ENCODE measurements at regions not wholly inside any gene's neighbourhood (a gene's known extent, or its start where the extent isn't known, plus 50 kb on each side); places are given as distances from the start of the nearest gene placed in this dataset.
"Not testable (repeated sequence)": the region's sequence is repeated elsewhere in the genome, so short reads cannot be mapped to it uniquely, and the experiment has no call there.

- Histone ChIP-seq H3K9ac (ENCODE audit: low read depth, low read length) (no peak overlapping the region), H3K36me3 (ENCODE audit: control insufficient read depth, insufficient read depth, low read length) (no peaks in the 10 kb centered on the region), H3K4me3 (ENCODE audit: low read depth, low read length) (no peak overlapping the region), H3K27ac (ENCODE audit: low read depth, low read length) (no peak overlapping the region), H3K27me3 (ENCODE audit: control insufficient read depth, insufficient read depth, low read length) (no peaks in the 10 kb centered on the region), H3K4me1 (ENCODE audit: control insufficient read depth, insufficient read depth, low read length) (no peaks in the 10 kb centered on the region), H3K9me3 (ENCODE audit: control insufficient read depth, insufficient read depth, low read length) (no peaks in the 10 kb centered on the region)
Measured at GRCh38 chr5:119746984-119747383, 117.6 kb downstream of the FAM170A start.

DNA sequence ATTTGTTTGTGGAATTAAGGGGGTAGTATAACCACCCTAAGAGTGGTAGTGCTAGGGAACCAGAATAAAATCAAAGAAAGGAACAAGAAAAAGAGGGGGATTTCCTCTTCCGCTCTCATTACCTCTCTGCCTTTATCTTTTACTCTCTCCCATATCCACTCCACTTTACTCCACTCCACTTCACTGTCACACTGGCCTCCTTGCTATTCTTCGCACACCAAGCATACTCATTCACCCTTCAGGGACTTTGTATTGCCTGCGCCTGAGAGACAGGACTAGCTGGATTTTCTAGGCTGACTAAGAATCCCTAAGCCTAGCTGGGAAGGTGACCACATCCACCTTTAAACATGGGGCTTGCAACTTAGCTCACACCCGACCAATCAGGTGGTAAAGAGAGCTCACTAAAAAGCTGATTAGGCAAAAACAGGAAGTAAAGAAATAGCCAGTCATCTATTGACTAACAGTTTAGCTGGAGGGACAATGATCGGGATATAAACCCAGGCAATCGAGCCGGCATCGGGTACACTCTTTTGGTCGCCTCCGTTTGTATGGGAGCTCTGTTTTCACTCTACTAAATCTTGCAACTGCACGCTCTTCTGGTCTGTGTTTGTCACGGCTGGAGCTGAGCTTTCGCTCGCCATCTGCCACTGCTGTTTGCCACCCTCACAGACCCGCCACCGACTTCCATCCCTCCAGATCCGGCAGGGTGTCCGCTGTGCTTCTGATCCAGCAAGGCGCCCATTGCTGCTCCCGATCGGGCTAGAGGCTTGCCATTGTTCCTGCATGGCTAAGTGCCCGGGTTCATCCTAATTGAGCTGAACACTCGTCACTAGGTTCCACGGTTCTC lies 121.8 kb downstream of the FAM170A start:
- no peaks in the 10 kb centered on the region for H3K27me3 ChIP-seq (ENCODE audit: control insufficient read depth, insufficient read depth, low read length)
- H3K9ac ChIP-seq (ENCODE audit: low read depth, low read length), result no peak overlapping the region
- H3K36me3 ChIP-seq (ENCODE audit: control insufficient read depth, insufficient read depth, low read length), result no peaks in the 10 kb centered on the region
- H3K27ac ChIP-seq (ENCODE audit: low read depth, low read length), result no peak overlapping the region
- H3K4me3 ChIP-seq (ENCODE audit: low read depth, low read length), result no peak overlapping the region
- H3K4me1 ChIP-seq (ENCODE audit: control insufficient read depth, insufficient read depth, low read length), result peaks cover 6% of the 10 kb centered on the region
- no peaks in the 10 kb centered on the region for H3K9me3 ChIP-seq (ENCODE audit: control insufficient read depth, insufficient read depth, low read length)

DNA sequence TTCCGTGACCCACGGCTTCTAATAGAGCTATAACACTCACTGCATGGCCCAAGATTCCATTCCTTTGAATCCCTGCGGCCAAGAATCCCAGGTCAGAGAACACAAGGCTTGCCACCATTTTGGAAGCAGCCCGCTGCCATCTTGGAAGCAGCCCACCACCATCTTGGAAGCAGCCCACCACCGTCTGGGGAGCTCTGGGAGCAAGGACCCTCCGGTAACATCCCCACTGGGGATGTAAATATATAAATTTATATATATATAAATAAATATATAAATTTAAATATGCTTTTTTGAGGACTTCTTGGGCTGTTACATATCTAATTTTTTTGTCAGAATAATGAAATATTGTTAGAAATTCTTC lies 122.4 kb downstream of the FAM170A start:
- Histone ChIP-seq H3K4me3 (ENCODE audit: low read depth, low read length) (no peak overlapping the region), H3K36me3 (ENCODE audit: control insufficient read depth, insufficient read depth, low read length) (no peaks in the 10 kb centered on the region), H3K27ac (ENCODE audit: low read depth, low read length) (no peak overlapping the region), H3K4me1 (ENCODE audit: control insufficient read depth, insufficient read depth, low read length) (peaks cover 6% of the 10 kb centered on the region), H3K9me3 (ENCODE audit: control insufficient read depth, insufficient read depth, low read length) (no peaks in the 10 kb centered on the region), H3K27me3 (ENCODE audit: control insufficient read depth, insufficient read depth, low read length) (no peaks in the 10 kb centered on the region), H3K9ac (ENCODE audit: low read depth, low read length) (no peak overlapping the region)

DNA sequence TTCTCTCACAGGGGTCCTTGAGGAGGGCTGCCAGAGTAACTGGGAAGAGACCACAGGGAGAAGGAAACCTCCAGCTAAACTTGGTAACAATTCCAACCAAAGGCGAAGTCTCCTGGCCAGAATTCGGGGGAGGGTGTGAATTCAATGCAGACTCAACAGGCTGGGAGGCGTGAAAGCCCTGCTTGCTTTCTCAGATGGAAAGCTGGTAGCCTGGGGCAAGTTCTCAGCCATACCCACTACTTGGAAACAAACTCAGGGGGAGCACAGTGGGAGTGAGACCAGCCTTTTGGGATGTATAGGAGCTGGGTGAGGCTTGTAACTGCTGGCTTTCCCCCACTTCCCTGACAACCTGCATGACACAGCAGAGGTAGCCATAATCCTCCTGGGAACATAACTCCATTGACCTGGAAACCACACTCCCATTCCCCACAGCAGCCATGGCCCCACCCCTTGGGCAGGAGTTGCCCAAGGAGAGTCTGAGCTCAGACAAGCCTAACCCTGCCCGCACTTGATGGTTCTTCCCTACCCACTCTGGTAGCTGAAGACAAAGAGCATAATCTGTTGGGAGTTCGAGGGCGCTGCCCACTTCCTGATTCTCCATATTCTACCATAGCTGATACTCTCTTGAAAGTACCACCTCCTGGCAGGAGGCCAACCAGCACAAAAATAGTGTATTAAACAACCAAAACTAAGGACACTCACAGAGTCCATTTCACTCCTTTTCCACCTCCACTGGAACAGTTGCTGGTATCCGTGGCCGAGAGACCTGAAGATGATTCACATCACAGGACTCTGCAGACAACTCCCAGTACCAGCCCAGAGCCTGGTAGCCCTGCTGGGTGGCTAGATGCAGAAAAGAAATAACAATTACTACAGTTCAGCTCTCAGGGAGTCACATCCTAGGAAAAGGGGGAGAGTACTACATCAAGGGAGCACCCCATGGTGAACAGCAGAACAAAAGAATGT lies 123.8 kb downstream of the FAM170A start:
- Histone ChIP-seq H3K9ac (ENCODE audit: low read depth, low read length) (no peak overlapping the region), H3K4me1 (ENCODE audit: control insufficient read depth, insufficient read depth, low read length) (peaks cover 14% of the 10 kb centered on the region), H3K36me3 (ENCODE audit: control insufficient read depth, insufficient read depth, low read length) (no peaks in the 10 kb centered on the region), H3K27me3 (ENCODE audit: control insufficient read depth, insufficient read depth, low read length) (no peaks in the 10 kb centered on the region), H3K4me3 (ENCODE audit: low read depth, low read length) (no peak overlapping the region), H3K9me3 (ENCODE audit: control insufficient read depth, insufficient read depth, low read length) (no peaks in the 10 kb centered on the region), H3K27ac (ENCODE audit: low read depth, low read length) (peak overlapping the region; percentile 73)

DNA sequence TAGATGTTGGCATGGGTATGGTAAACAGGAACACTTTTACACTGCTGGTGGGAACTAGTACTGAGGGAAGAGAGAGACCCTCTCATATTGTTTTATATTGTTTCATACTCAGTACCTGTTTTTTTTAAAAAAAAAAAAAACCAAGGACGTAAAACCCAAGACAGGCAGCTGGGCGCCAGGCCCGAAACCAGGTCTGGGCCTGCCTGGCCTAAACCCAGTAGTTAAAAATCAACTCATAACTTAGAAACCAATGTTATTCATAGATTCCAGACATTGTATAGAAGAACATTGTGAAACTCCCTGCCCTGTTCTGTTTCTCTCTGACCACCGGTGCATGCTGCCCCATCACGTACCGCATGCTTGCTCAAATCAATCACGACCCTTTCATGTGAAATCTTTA lies 125.5 kb downstream of the FAM170A start:
- not testable (repeated sequence) for H3K27me3 ChIP-seq (ENCODE audit: control insufficient read depth, insufficient read depth, low read length); H3K9ac ChIP-seq (ENCODE audit: low read depth, low read length)
- peaks cover 14% of the 10 kb centered on the region for H3K4me1 ChIP-seq (ENCODE audit: control insufficient read depth, insufficient read depth, low read length)

GRCh38 chr5:119757276-119757675 lies 127.9 kb downstream of the FAM170A start:
- H3K9ac ChIP-seq (ENCODE audit: low read depth, low read length), result no peak overlapping the region
- H3K27ac ChIP-seq (ENCODE audit: low read depth, low read length), result no peak overlapping the region
- H3K27me3 ChIP-seq (ENCODE audit: control insufficient read depth, insufficient read depth, low read length), result no peaks in the 10 kb centered on the region
- no peaks in the 10 kb centered on the region for H3K36me3 ChIP-seq (ENCODE audit: control insufficient read depth, insufficient read depth, low read length)
- H3K9me3 ChIP-seq (ENCODE audit: control insufficient read depth, insufficient read depth, low read length), result no peaks in the 10 kb centered on the region
- H3K4me3 ChIP-seq (ENCODE audit: low read depth, low read length), result no peak overlapping the region
- H3K4me1 ChIP-seq (ENCODE audit: control insufficient read depth, insufficient read depth, low read length), result peaks cover 14% of the 10 kb centered on the region

More for the DNA sequence above, 125.5 kb downstream of the FAM170A start:
- not testable (repeated sequence) for H3K4me3 ChIP-seq (ENCODE audit: low read depth, low read length); H3K9me3 ChIP-seq (ENCODE audit: control insufficient read depth, insufficient read depth, low read length); H3K27ac ChIP-seq (ENCODE audit: low read depth, low read length); H3K36me3 ChIP-seq (ENCODE audit: control insufficient read depth, insufficient read depth, low read length)

DNA sequence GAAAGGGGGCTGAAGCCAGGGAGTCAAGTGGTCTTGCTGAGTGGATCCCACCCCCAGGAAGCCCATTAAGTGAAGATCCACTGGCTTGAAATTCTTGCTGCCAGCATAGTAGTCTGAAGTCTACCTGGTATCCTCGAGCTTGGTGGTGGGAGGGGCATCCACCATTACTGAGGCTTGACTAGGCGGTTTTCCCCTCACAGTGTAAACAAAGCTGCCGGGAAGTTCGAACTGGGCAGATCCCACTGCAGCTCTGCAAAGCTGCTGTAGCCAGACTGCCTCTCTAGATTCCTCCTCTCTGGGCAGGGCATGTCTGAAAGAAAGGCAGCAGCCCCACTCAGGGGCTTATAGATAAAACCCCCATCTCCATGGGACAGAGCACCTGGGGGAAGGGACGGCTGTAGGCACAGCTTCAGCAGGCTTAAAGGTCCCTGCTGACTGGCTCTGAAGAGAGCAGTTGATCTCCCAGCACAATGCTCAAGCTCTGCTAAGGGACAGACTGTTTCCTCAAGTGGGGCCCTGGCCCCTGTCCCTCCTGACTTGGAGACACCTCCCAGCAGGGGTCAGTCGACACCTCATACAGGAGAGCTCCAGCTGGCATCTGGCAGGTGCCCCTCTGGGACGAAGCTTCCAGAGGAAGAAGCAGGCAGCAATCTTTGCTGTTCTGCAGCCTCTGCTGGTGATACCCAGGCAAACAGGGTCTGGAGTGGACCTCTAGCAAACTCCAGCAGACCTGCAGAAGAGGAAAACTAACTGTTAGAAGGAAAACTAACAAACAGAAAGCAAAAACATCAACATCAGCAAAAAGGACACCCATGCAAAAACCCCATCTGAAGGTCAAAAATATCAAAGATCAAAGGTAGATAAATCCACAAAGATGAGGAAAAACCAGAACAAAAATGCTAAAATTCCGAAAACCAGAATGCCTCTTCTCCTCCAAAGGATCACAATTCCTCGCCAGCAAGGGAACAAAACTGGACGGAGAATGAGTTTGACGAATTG lies 140.6 kb downstream of the FAM170A start:
- not testable (repeated sequence) for H3K27me3 ChIP-seq (ENCODE audit: control insufficient read depth, insufficient read depth, low read length); H3K9ac ChIP-seq (ENCODE audit: low read depth, low read length); H3K4me1 ChIP-seq (ENCODE audit: control insufficient read depth, insufficient read depth, low read length); H3K27ac ChIP-seq (ENCODE audit: low read depth, low read length); H3K36me3 ChIP-seq (ENCODE audit: control insufficient read depth, insufficient read depth, low read length); H3K4me3 ChIP-seq (ENCODE audit: low read depth, low read length); H3K9me3 ChIP-seq (ENCODE audit: control insufficient read depth, insufficient read depth, low read length)

GRCh38 chr5:119780145-119780544 lies 150.8 kb downstream of the FAM170A start:
- H3K9me3 ChIP-seq (ENCODE audit: control insufficient read depth, insufficient read depth, low read length); H3K4me3 ChIP-seq (ENCODE audit: low read depth, low read length); H3K27ac ChIP-seq (ENCODE audit: low read depth, low read length); H3K36me3 ChIP-seq (ENCODE audit: control insufficient read depth, insufficient read depth, low read length); H3K9ac ChIP-seq (ENCODE audit: low read depth, low read length); H3K4me1 ChIP-seq (ENCODE audit: control insufficient read depth, insufficient read depth, low read length); H3K27me3 ChIP-seq (ENCODE audit: control insufficient read depth, insufficient read depth, low read length): not testable (repeated sequence)

DNA sequence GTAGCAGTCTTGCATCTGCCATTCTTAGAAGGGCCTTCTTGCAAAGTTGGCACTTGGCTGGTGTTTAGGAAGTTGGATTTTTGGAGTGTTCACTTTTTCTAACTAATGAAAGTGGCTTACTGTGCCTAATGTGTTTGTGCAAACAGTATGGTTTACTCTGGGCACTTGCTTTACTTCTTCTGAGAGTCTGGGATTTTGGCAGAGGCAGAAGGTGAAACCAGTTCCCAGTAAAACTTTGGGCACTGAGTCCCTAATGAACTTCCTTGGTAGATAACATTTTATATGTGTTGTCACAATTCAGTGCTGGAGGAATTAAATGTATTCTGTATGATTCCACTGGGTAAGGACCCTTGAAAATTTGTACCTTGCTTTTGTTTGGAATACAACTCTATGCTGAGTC lies 155.7 kb downstream of the FAM170A start:
- no peak overlapping the region for H3K9ac ChIP-seq (ENCODE audit: low read depth, low read length)
- 0 out of 2 replicates have a peak, but pooled peaks cover 3% of the 10 kb centered on the region for H3K4me1 ChIP-seq (ENCODE audit: control insufficient read depth, insufficient read depth, low read length)
- no peak overlapping the region for H3K4me3 ChIP-seq (ENCODE audit: low read depth, low read length)
- H3K27me3 ChIP-seq (ENCODE audit: control insufficient read depth, insufficient read depth, low read length), result no peaks in the 10 kb centered on the region
- H3K27ac ChIP-seq (ENCODE audit: low read depth, low read length), result no peak overlapping the region
- H3K36me3 ChIP-seq (ENCODE audit: control insufficient read depth, insufficient read depth, low read length), result no peaks in the 10 kb centered on the region
- no peaks in the 10 kb centered on the region for H3K9me3 ChIP-seq (ENCODE audit: control insufficient read depth, insufficient read depth, low read length)

DNA sequence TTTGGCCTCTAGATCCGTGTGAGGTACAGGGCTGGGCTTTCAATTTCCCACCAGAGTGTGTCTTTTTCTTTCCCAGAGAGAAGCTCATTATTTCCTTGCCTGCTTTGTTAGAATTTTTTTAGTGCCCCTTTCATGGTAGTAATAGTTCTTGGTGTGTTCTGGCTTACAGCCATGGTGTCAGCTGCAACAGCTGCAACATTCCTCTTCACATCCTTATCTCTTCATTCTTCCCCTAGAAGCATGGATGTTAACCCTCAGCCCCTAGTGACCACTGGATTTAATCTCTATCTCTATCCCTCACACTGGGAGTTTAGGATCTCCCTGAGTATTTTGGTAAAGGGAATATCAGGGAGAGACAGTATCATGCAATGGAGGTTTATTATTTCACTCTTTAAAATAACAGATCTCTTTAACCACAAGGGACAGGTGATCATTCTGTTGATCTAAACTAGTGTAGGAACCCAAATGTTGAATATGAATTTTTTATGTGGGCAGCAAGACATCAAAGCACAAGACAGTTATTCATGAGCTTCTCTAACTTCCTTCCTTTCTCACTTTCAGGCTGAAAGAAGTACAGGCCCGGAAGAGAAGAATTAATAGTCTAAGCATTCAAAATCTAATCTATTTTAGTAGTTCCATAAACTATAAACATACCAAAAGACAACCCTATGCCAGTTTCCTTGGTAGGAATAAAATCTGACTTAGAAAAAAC lies 160.2 kb downstream of the FAM170A start:
- Histone ChIP-seq H3K36me3 (ENCODE audit: control insufficient read depth, insufficient read depth, low read length) (no peaks in the 10 kb centered on the region), H3K4me1 (ENCODE audit: control insufficient read depth, insufficient read depth, low read length) (no peaks in the 10 kb centered on the region), H3K9me3 (ENCODE audit: control insufficient read depth, insufficient read depth, low read length) (no peaks in the 10 kb centered on the region), H3K27ac (ENCODE audit: low read depth, low read length) (no peak overlapping the region), H3K9ac (ENCODE audit: low read depth, low read length) (no peak overlapping the region), H3K27me3 (ENCODE audit: control insufficient read depth, insufficient read depth, low read length) (no peaks in the 10 kb centered on the region), H3K4me3 (ENCODE audit: low read depth, low read length) (no peak overlapping the region)

Measured in HUES48 (cell line).